ENCODE measurements at regions not wholly inside any gene's neighbourhood (a gene's known extent, or its start where the extent isn't known, plus 50 kb on each side); places are given as distances from the start of the nearest gene placed in this dataset.

GRCh38 chr20:26167499-26167898, 470.8 kb upstream of the ZNF337 start (continued):
- TF ChIP-seq JUNB (IDR thresholded peaks at IDR 0.05; ENCODE audit: unreplicated experiment) (no peak), EZH2 (IDR thresholded peaks at IDR 0.05; ENCODE audit: low read depth, unreplicated experiment) (no peak), REST (IDR thresholded peaks at IDR 0.05; ENCODE audit: unreplicated experiment) (no peak), CTCF (conservative IDR thresholded peaks at IDR 0.05; ENCODE audit: low read depth in 2 of 2) (no peak), ZNF114 (CRISPR knock-in tag; IDR thresholded peaks at IDR 0.05) (no peak), ETS1 (IDR thresholded peaks at IDR 0.05) (no peak), EZH2phosphoT487 (IDR thresholded peaks at IDR 0.05; ENCODE audit: unreplicated experiment) (no peak), STAT1 (IDR thresholded peaks at IDR 0.05; ENCODE audit: unreplicated experiment) (no peak)

GRCh38 chr20:26163890-26164289, 467.2 kb upstream of the ZNF337 start:
- Histone ChIP-seq H3K4me1 (ENCODE audit: insufficient read depth) (peaks cover 40% of the 10 kb centered on the region), H4K20me1 (replicated peaks; ENCODE audit: insufficient read depth) (no peaks in the 10 kb centered on the region), H3K36me3 (ENCODE audit: insufficient read depth) (no peaks in the 10 kb centered on the region), H3K4me3 (no peak overlapping the region), H3K79me2 (replicated peaks; ENCODE audit: insufficient read depth) (no peaks in the 10 kb centered on the region), H3F3A (replicated peaks; ENCODE audit: low read depth) (no peaks in the 10 kb centered on the region), H3K27me3 (ENCODE audit: insufficient read depth) (no peaks in the 10 kb centered on the region), H3K4me2 (no peak overlapping the region), H3K9me2 (ENCODE audit: insufficient read depth) (no peaks in the 10 kb centered on the region), H2AFZ (no peak overlapping the region), H3K27ac (ENCODE audit: low read depth) (no peak overlapping the region)
- H3K36me3 Mint-ChIP-seq (ENCODE audit: low read depth): no peaks in the 10 kb centered on the region
- no peaks in the 10 kb centered on the region for H3K9me3 Mint-ChIP-seq
- peaks cover 62% of the 10 kb centered on the region for H3K4me1 Mint-ChIP-seq
- H3K27me3 Mint-ChIP-seq (ENCODE audit: insufficient read depth, low read depth, poor library complexity): no peaks in the 10 kb centered on the region
- no peak overlapping the region for H3K27ac Mint-ChIP-seq
- no peak for ATAC-seq
- no peak overlapping the region for H3K4me3 Mint-ChIP-seq
- DNase-seq (ENCODE audit: low spot score): no peak
- TF ChIP-seq JUNB (IDR thresholded peaks at IDR 0.05; ENCODE audit: unreplicated experiment) (no peak), ZNF331 (CRISPR knock-in tag; IDR thresholded peaks at IDR 0.05; ENCODE audit: low read depth) (no peak), CREB1 (CRISPR knock-in tag; IDR thresholded peaks at IDR 0.05; ENCODE audit: low read depth) (no peak), EZH2phosphoT487 (IDR thresholded peaks at IDR 0.05; ENCODE audit: unreplicated experiment) (no peak), ZNF114 (CRISPR knock-in tag; IDR thresholded peaks at IDR 0.05) (no peak), NANOG (IDR thresholded peaks at IDR 0.05; ENCODE audit: borderline replicate concordance) (no peak), CTCF (conservative IDR thresholded peaks at IDR 0.05; ENCODE audit: low read depth in 2 of 2) (no peak), POLR2AphosphoS5 (IDR thresholded peaks at IDR 0.05; ENCODE audit: low read depth) (no peak), REST (IDR thresholded peaks at IDR 0.05; ENCODE audit: unreplicated experiment) (no peak)

All from GM23338 (cell line).